Gastroesophageal sphincter (tissue), 4 donors: ENCODE measurements at regions not wholly inside any gene's neighbourhood (a gene's known extent, or its start where the extent isn't known, plus 50 kb on each side); places are given as distances from the start of the nearest gene placed in this dataset.

Experiments used
- ATAC-seq: fragments of 150-250 bp; one replicate; pipeline ENCODE4 v1.9.1; 2016; ENCODE audit warnings: mild to moderate bottlenecking, moderate library complexity
- H3K27ac ChIP-seq, 4 donors: fragments of 200-600 bp; sonication (generic) in 3 of 4; 1 replicate in 3 of 4; 2 replicates in 1 of 4; pipeline ENCODE4 v1.5.1; 2016 to 2019
- H3K27me3 ChIP-seq: fragments of 200-600 bp; sonication (generic); one replicate; pipeline ENCODE4 v1.5.1; 2019
- H3K36me3 ChIP-seq, 2 donors: fragments of 200-600 bp; sonication (generic); one replicate each; pipeline ENCODE4 v1.5.1; 2019; ENCODE audit warnings: control low read depth in 1 of 2
- H3K4me1 ChIP-seq, 3 donors: fragments of 200-600 bp; sonication (generic); 1 replicate in 2 of 3; 2 replicates in 1 of 3; pipeline ENCODE4 v1.5.1; 2016 to 2019; ENCODE audit warnings: control low read depth in 2 of 3
- H3K4me3 ChIP-seq, 2 donors: fragments of 200-600 bp; sonication (generic); one replicate each; pipeline ENCODE4 v1.5.1; 2019; ENCODE audit warnings: mild to moderate bottlenecking in 1 of 2, moderate library complexity in 1 of 2
- H3K9me3 ChIP-seq, 3 donors: fragments of 200-600 bp; sonication (generic); one replicate each; pipeline ENCODE4 v1.5.1; 2017 to 2019; ENCODE audit warnings: control low read depth in 2 of 3
- CTCF ChIP-seq, 4 experiments: fragments of 200-600 bp in 2 of 4; fragments of 450-650 bp in 2 of 4; sonication (generic) in 1 of 4; IDR thresholded peaks; one replicate each; pipeline ENCODE4 v1.5.1; 2017 to 2019; ENCODE audit warnings: antibody characterized with exemption in 4 of 4, mild to moderate bottlenecking in 2 of 4, moderate library complexity in 2 of 4
- EP300 ChIP-seq: sonication (generic); formaldehyde crosslinking; IDR thresholded peaks from one replicate; pipeline ENCODE4 v1.6.1; 2017; ENCODE audit warnings: antibody characterized with exemption, mild to moderate bottlenecking
- POLR2A ChIP-seq, 2 donors: fragments of 450-650 bp; IDR thresholded peaks; one replicate each; pipeline ENCODE4 v1.6.1; 2017; ENCODE audit warnings: antibody characterized with exemption in 2 of 2, mild to moderate bottlenecking in 2 of 2, moderate library complexity in 1 of 2
- POLR2AphosphoS5 ChIP-seq: sonication (generic); formaldehyde crosslinking; IDR thresholded peaks from one replicate; pipeline ENCODE4 v1.6.1; 2017; ENCODE audit warnings: antibody characterized with exemption
- WGBS, 2 donors: methylation state at CpG; one replicate each; pipeline ENCODE4 v1.1.5; 2018; ENCODE audit warnings: low coverage in 1 of 2; 5-methylcytosine and 5-hydroxymethylcytosine counted together

DNA sequence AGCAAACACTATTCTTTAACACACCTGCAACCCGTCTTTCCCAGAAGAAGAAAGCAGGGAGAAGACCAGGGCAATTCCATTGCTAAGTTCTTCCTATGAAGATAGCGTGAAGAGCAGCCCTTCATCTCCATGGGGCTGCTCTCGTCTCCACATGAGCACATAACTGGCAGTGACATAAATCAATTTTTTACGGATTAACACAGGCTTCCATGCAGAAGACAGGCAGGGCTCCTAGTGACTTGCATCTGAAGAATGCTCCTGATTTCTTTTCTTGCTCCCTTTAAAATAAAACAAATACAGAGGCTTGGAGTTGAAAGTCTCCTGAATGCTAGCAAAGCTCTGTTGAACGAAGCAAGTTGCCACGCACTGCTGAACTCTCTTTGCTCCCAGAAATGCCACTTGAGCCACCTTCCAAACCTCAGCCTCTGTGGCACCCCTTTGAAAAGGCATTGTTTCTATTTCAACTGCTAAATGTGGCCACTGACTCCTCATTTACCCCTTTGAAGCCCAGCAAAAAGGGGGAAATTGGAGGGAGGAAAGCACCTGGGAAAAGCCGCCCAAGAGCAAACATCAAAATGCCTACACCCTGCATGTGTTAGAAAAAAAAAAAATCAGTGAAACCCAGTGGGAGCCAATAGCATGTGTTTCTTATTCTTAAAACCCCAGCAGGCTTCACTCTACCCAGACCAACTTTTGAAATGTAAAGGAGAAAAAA, 383.7 kb downstream of the IDS start:
- Histone ChIP-seq H3K27me3 (no peaks in the 10 kb centered on the region), H3K27ac (no peak overlapping the region), H3K36me3 (no peaks in the 10 kb centered on the region), H3K9me3 (no peaks in the 10 kb centered on the region), H3K4me3 (no peak overlapping the region), H3K4me1 (no peaks in the 10 kb centered on the region)
- TF ChIP-seq POLR2A (IDR thresholded peaks at IDR 0.05) (no peak), POLR2AphosphoS5 (no peak), CTCF (IDR thresholded peaks at IDR 0.05) (no peak), EP300 (no peak)
- WGBS, 2 donors, result 61 to 65% methylated on average over 4 to 5 of the region's 7 CpGs
- ATAC-seq, result no peak

- no peaks in the 10 kb centered on the region for H3K4me1 ChIP-seq
- no peaks in the 10 kb centered on the region for H3K27me3 ChIP-seq
- no peak for TF ChIP-seq CTCF (IDR thresholded peaks at IDR 0.05)
- TF ChIP-seq EP300, result no peak
- TF ChIP-seq POLR2A (IDR thresholded peaks at IDR 0.05), result no peak
- 48% methylated on average over 2 of the region's 2 CpGs; no CpG with 5 or more reads in 1 of the 2 donors for WGBS, 2 donors
- H3K27ac ChIP-seq, result no peak overlapping the region
- no peaks in the 10 kb centered on the region for H3K9me3 ChIP-seq
- no peaks in the 10 kb centered on the region for H3K36me3 ChIP-seq
- H3K4me3 ChIP-seq, result no peak overlapping the region
- ATAC-seq, result no peak
These were observed 384.6 kb downstream of the IDS start for GRCh38 chrX:149120459-149120858.

- Histone ChIP-seq H3K27me3 (no peaks in the 10 kb centered on the region), H3K4me1 (no peaks in the 10 kb centered on the region), H3K36me3 (no peaks in the 10 kb centered on the region), H3K9me3 (no peaks in the 10 kb centered on the region), H3K27ac (no peak overlapping the region), H3K4me3 (no peak overlapping the region)
- 62 to 83% methylated on average over 4 of the region's 4 CpGs for WGBS, 2 donors
- TF ChIP-seq EP300 (no peak), POLR2AphosphoS5 (no peak), POLR2A (IDR thresholded peaks at IDR 0.05) (no peak), CTCF (IDR thresholded peaks at IDR 0.05) (no peak)
- no peak for ATAC-seq
These were observed 390.2 kb downstream of the IDS start for GRCh38 chrX:149114874-149115273.

DNA sequence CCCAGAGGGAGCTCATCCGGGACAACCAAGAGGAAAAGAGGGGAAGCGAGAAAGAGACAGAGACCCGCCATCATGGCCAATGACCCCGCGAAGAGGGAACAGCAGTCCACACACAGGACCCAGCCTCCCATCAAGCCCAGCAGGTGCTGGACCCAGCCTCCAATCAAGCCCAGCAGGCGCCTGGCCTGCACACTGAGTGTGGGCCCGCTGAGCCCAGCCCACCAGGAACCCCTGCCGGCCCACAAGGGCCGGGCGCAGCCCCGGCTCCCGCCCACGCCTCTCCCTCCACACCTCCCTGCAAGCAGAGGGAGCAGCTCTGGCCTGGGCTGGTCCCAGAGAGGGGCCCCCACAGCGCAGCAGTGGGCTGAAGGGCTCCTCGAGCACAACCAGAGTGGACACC, 391.1 kb downstream of the IDS start:
- Histone ChIP-seq H3K9me3 (no peaks in the 10 kb centered on the region), H3K27me3 (no peaks in the 10 kb centered on the region), H3K4me1 (no peaks in the 10 kb centered on the region), H3K36me3 (no peaks in the 10 kb centered on the region), H3K4me3 (no peak overlapping the region), H3K27ac (no peak overlapping the region)
- ATAC-seq, result peak; percentile 16
- WGBS, 2 donors, result no CpG with 5 or more reads among the region's 15 CpGs
- TF ChIP-seq EP300 (no peak), CTCF (IDR thresholded peaks at IDR 0.05) (no peak), POLR2A (IDR thresholded peaks at IDR 0.05) (no peak), POLR2AphosphoS5 (no peak)

DNA sequence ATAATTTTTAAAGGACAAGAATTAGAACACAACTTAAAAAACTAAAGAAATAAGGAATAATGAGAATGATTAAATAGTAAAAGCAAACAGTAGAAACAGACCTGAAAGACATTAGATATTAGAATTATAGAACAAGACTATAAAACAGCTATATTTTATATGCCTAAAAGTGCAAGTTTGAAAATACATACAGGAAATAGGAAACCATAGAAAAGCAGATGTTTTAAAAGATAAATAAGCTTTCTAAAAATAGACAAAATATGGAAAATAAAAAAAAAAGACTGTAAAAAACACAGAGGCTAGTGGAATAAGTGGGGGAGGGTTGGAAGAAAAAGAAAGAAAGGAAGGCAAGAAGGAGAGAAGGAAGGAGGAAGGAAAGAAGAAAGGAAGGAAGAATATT, 407.3 kb downstream of the IDS start:
- no peaks in the 10 kb centered on the region for H3K27me3 ChIP-seq
- no peaks in the 10 kb centered on the region for H3K9me3 ChIP-seq
- H3K4me3 ChIP-seq, result no peak overlapping the region
- no peak for ATAC-seq
- no peaks in the 10 kb centered on the region for H3K36me3 ChIP-seq
- H3K4me1 ChIP-seq, result no peaks in the 10 kb centered on the region
- no peak for TF ChIP-seq POLR2AphosphoS5
- no peak for TF ChIP-seq EP300
- no peak for TF ChIP-seq CTCF (IDR thresholded peaks at IDR 0.05)
- no peak for TF ChIP-seq POLR2A (IDR thresholded peaks at IDR 0.05)
- H3K27ac ChIP-seq, result no peak overlapping the region
